BJ (cell line): ENCODE measurements at regions not wholly inside any gene's neighbourhood (a gene's known extent, or its start where the extent isn't known, plus 50 kb on each side); places are given as distances from the start of the nearest gene placed in this dataset.

Experiments
- CTCF ChIA-PET: fragments of 350-600 bp; formaldehyde crosslinking; extraction: SDS; loops from one replicate; lab custom pipeline; 2021; ENCODE audit warnings: antibody characterized with exemption, inconsistent platforms; lab: Yijun Ruan, JAX
- POLR2A ChIA-PET: fragments of 300-600 bp; sonication (Branson Sonifier 250); formaldehyde crosslinking; extraction: SDS; loops from one replicate; lab custom pipeline; 2021; ENCODE audit warnings: antibody characterized with exemption; lab: Charles Lee
- DNase-seq: peaks from one replicate; pipeline ENCODE4 v3.0.0-alpha.2; 2011; ENCODE audit warnings: low read depth
- H3K27me3 ChIP-seq: 2 replicates; pipeline ENCODE4 v1.6.0; 2011; ENCODE audit warnings: low read length; ENCODE audit not compliant: control insufficient read depth, insufficient read depth
- H3K36me3 ChIP-seq: 2 replicates; pipeline ENCODE4 v1.5.1; 2011; ENCODE audit warnings: low read length; ENCODE audit not compliant: control insufficient read depth, insufficient read depth
- H3K4me3 ChIP-seq: 2 replicates; pipeline ENCODE4 v1.5.1; 2011; ENCODE audit warnings: low read depth, mild to moderate bottlenecking, control low read depth, low read length
- TF ChIP-seq, protein P1 (sequence below): IDR thresholded peaks from 2 replicates; pipeline ENCODE4 v1.5.1; 2011; ENCODE audit warnings: low read depth, mild to moderate bottlenecking, control low read depth, inconsistent platforms, low read length, moderate library complexity; ENCODE audit not compliant: insufficient read depth

DNA sequence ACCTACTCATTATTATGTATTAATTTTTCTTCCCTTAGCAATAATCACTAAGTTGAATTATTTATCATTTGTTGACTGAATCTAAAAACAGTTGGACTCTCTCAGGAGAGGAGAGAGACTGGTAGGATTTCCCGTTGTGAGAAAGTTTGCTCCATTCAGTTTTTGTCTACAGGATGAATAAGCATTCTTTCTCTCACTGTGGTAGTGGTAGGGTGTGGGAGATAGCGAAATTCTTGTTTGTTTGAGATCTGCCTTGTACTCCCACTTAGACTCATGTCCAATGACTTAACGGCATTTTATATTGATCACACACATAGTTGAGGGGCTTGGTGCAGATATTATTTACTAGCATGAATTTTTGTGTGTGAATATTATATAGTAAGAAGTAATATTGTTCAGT is 421.0 kb upstream of the PDE3A start:
- POLR2A ChIA-PET = no interaction called here
- no peaks in the 10 kb centered on the region for H3K36me3 ChIP-seq
- H3K27me3 ChIP-seq = no peaks in the 10 kb centered on the region
- TF ChIP-seq, protein P1, sequence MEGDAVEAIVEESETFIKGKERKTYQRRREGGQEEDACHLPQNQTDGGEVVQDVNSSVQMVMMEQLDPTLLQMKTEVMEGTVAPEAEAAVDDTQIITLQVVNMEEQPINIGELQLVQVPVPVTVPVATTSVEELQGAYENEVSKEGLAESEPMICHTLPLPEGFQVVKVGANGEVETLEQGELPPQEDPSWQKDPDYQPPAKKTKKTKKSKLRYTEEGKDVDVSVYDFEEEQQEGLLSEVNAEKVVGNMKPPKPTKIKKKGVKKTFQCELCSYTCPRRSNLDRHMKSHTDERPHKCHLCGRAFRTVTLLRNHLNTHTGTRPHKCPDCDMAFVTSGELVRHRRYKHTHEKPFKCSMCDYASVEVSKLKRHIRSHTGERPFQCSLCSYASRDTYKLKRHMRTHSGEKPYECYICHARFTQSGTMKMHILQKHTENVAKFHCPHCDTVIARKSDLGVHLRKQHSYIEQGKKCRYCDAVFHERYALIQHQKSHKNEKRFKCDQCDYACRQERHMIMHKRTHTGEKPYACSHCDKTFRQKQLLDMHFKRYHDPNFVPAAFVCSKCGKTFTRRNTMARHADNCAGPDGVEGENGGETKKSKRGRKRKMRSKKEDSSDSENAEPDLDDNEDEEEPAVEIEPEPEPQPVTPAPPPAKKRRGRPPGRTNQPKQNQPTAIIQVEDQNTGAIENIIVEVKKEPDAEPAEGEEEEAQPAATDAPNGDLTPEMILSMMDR = no peak
- CTCF ChIA-PET = interaction anchor here (1.2 kb wide), 1 partner anchor 30 kb away, joined by 4 read pairs; no protein-coding TSS in a partner anchor
- no peak for DNase-seq
- H3K4me3 ChIP-seq = no peak overlapping the region

DNA sequence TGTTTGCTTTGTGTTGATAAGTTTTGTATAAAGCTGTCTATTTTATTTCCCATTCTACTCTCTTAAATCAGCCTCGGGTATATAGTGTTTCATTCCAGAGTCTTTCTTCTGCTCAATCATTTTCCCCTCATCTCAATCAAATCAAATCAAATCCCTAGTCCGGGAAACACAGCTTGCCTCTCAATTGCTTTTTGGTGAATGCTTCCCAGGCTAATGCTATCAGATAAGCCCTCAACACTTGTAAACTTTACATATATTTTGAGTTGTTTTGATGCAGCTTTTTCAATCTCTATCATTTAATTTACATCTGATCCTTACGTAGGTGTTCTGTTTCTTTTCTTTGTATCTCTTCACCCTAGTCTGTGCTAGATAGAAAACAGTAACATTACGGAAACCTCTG is 416.7 kb upstream of the PDE3A start:
- Histone ChIP-seq H3K4me3 (no peak overlapping the region), H3K27me3 (no peaks in the 10 kb centered on the region), H3K36me3 (no peaks in the 10 kb centered on the region)
- ChIA-PET CTCF (no interaction called here), POLR2A (no interaction called here)
- TF ChIP-seq, protein P1 = no peak
- DNase-seq = no peak

DNA sequence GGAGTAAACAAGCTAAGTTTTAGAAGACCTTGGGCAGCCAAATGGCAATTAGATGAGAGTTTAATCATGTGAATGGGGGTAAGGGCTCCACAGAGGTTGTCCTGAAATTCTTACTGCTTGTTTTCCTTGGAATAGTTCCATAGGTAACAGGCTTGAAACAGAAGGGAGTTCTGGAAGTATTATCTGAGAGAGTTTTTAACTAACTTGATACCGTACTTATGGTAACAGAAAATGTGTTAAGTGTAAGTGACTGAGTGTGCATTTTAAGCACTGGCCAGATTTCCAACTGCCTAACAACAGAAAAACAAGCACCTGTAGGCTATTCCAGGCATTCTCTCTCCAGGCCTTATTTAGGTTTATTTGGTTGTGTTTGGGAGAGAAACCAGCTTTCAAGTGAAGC is 414.6 kb upstream of the PDE3A start:
- no peak for DNase-seq
- H3K4me3 ChIP-seq = no peak overlapping the region
- CTCF ChIA-PET = interaction anchor here (1.6 kb wide), 1 partner anchor 10 kb away, joined by 3 read pairs; no protein-coding TSS in a partner anchor
- TF ChIP-seq, protein P1 = no peak
- no peaks in the 10 kb centered on the region for H3K36me3 ChIP-seq
- POLR2A ChIA-PET = interaction anchor here (0.6 kb wide), 1 partner anchor 35 kb away, joined by 3 read pairs; no protein-coding TSS in a partner anchor
- no peaks in the 10 kb centered on the region for H3K27me3 ChIP-seq

DNA sequence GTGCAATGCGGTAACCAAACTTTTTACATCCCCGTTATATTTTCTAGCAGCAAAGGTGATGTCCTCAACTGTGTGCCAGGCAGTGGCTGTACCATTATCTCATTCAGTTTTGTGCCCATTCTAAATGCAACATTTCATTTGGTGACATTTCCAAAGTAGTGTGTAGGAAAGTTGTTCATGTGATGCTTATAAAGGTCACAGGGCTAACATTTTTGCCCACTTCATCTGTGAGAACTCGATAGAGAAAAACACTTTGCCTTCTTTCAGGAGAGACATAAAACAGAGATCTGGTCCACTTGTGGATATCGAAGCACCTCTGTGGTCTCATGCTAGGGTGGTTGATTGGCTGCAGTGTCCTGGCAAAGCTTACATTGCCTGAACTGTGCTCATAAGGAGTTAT is 414.2 kb upstream of the PDE3A start:
- CTCF ChIA-PET = interaction anchor here (1.6 kb wide), 1 partner anchor 9 kb away, joined by 3 read pairs; no protein-coding TSS in a partner anchor
- TF ChIP-seq, protein P1 = no peak
- POLR2A ChIA-PET = interaction anchor here (0.6 kb wide), 1 partner anchor 34 kb away, joined by 3 read pairs; no protein-coding TSS in a partner anchor
- DNase-seq = no peak
- Histone ChIP-seq H3K27me3 (no peaks in the 10 kb centered on the region), H3K4me3 (no peak overlapping the region), H3K36me3 (no peaks in the 10 kb centered on the region)

DNA sequence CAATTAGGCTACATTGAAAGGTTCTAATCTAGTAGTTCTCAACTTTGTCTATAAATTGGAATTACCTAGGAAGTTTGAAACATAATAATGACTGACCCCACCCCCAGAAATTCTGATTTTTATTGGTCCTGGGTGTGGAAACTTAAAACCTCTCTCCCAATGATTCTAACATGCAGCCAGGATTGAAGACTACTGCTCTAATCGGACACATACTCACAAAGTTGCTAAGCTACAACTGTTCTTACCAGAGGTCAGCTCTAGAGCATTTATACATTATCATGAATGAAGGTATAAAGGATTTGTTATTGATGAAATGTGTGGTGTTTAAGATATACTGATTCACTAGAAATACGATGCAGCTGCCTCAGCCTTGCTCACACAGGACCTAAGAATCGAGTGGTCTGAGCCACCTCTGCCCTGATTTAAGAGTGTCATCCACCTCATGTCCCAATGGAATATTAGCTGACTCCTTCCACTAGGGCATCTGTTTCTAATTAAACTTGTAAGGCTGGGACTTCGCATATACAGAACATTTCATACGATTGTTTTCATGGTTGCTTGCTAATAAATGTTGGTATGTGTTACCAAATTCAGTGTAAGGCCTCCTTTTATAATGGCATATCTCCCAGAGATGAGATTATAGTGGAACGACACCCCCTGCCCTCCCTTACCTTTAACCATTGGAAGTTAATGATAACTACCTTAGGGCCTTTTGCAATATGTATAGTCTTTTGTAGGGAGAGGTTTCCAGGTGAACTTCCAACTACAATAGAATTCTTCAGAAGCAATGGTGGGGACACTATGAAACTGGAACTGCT is 410.8 kb upstream of the PDE3A start:
- ChIA-PET CTCF (no interaction called here), POLR2A (no interaction called here)
- Histone ChIP-seq H3K27me3 (no peaks in the 10 kb centered on the region), H3K4me3 (no peak overlapping the region), H3K36me3 (no peaks in the 10 kb centered on the region)
- TF ChIP-seq, protein P1 = no peak
- DNase-seq = no peak
